Hepatocyte (in vitro differentiated cells): ENCODE measurements at regions not wholly inside any gene's neighbourhood (a gene's known extent, or its start where the extent isn't known, plus 50 kb on each side); places are given as distances from the start of the nearest gene placed in this dataset.

Experiments
- DNase-seq: peaks from one replicate; pipeline ENCODE4 v3.0.0-alpha.2; 2016; ENCODE audit warnings: low spot score
- H2AFZ ChIP-seq: fragments of 200-600 bp; sonication (generic); 2 replicates; pipeline ENCODE4 v1.6.0; 2016; ENCODE audit warnings: antibody characterized with exemption, mild to moderate bottlenecking
- H3K27ac ChIP-seq: fragments of 200-600 bp; sonication (generic); 2 replicates; pipeline ENCODE4 v1.5.1; 2016; ENCODE audit warnings: mild to moderate bottlenecking
- H3K27me3 ChIP-seq: fragments of 200-600 bp; sonication (generic); 2 replicates; pipeline ENCODE4 v1.6.1; 2016
- H3K36me3 ChIP-seq: fragments of 200-600 bp; sonication (generic); replicated peaks from 2 replicates; pipeline ENCODE4 v1.5.1; 2016; ENCODE audit warnings: low read depth; ENCODE audit not compliant: insufficient read depth
- H3K4me1 ChIP-seq: fragments of 200-600 bp; sonication (generic); 2 replicates; pipeline ENCODE4 v1.5.1; 2016; ENCODE audit warnings: mild to moderate bottlenecking, moderate library complexity; ENCODE audit not compliant: insufficient read depth
- H3K4me2 ChIP-seq: fragments of 200-600 bp; sonication (generic); 2 replicates; pipeline ENCODE4 v1.6.0; 2016
- H3K4me3 ChIP-seq: fragments of 200-600 bp; sonication (generic); 2 replicates; pipeline ENCODE4 v1.5.1; 2016; ENCODE audit warnings: mild to moderate bottlenecking
- H3K79me2 ChIP-seq: fragments of 200-600 bp; sonication (generic); 2 replicates; pipeline ENCODE4 v1.6.0; 2017; ENCODE audit warnings: mild to moderate bottlenecking
- H3K9me2 ChIP-seq: fragments of 200-600 bp; sonication (generic); replicated peaks from 2 replicates; pipeline ENCODE4 v1.6.0; 2017; ENCODE audit warnings: mild to moderate bottlenecking; ENCODE audit not compliant: insufficient read depth
- H3K9me3 ChIP-seq: fragments of 200-600 bp; sonication (generic); 2 replicates; pipeline ENCODE4 v1.5.1; 2016; ENCODE audit warnings: low read depth, mild to moderate bottlenecking
- H4K20me1 ChIP-seq: fragments of 200-600 bp; sonication (generic); 2 replicates; pipeline ENCODE4 v1.6.0; 2016; ENCODE audit warnings: mild to moderate bottlenecking; ENCODE audit not compliant: insufficient read depth, poor library complexity, severe bottlenecking
- CTCF ChIP-seq: fragments of 200-600 bp; sonication (generic); IDR thresholded peaks from 2 replicates; pipeline ENCODE4 v1.5.1; 2016; ENCODE audit warnings: antibody characterized with exemption, mild to moderate bottlenecking; ENCODE audit not compliant: poor library complexity
- EZH2 ChIP-seq: fragments of 200-600 bp; sonication (generic); IDR thresholded peaks from 2 replicates; pipeline ENCODE4 v1.6.1; 2016; ENCODE audit warnings: antibody characterized with exemption, mild to moderate bottlenecking, borderline replicate concordance
- EZH2phosphoT487 ChIP-seq: fragments of 200-600 bp; sonication (generic); IDR thresholded peaks from one replicate; pipeline ENCODE4 v1.6.1; 2018; ENCODE audit warnings: antibody characterized with exemption, mild to moderate bottlenecking, low read depth, moderate library complexity; ENCODE audit not compliant: unreplicated experiment, severe bottlenecking
- WGBS: methylation state at CpG from one replicate; pipeline ENCODE4 v1.1.6; 2016; ENCODE audit warnings: low lambda C conversion rate; ENCODE audit errors: missing lambda C conversion rate; 5-methylcytosine and 5-hydroxymethylcytosine counted together

- Histone ChIP-seq H3K36me3 (no peaks in the 10 kb centered on the region), H3K4me3 (no peak overlapping the region), H3K9me3 (no peaks in the 10 kb centered on the region), H3K9me2 (no peaks in the 10 kb centered on the region), H3K27me3 (no peaks in the 10 kb centered on the region), H3K4me1 (no peaks in the 10 kb centered on the region), H3K4me2 (no peak overlapping the region), H3K79me2 (no peaks in the 10 kb centered on the region), H2AFZ (no peak overlapping the region), H4K20me1 (no peaks in the 10 kb centered on the region), H3K27ac (no peak overlapping the region)
- DNase-seq: no peak
- TF ChIP-seq EZH2 (no peak), CTCF (no peak), EZH2phosphoT487 (no peak)
Observed at GRCh38 chr2:22719396-22719795, 665.6 kb upstream of the KLHL29 start.

GRCh38 chr2:22729466-22729865, 655.5 kb upstream of the KLHL29 start:
- no peak for DNase-seq
- Histone ChIP-seq H3K9me3 (no peaks in the 10 kb centered on the region), H3K79me2 (no peaks in the 10 kb centered on the region), H3K4me2 (no peak overlapping the region), H3K4me3 (no peak overlapping the region), H3K4me1 (no peaks in the 10 kb centered on the region), H3K27me3 (no peaks in the 10 kb centered on the region), H2AFZ (no peak overlapping the region), H3K27ac (no peak overlapping the region), H3K36me3 (no peaks in the 10 kb centered on the region), H4K20me1 (no peaks in the 10 kb centered on the region), H3K9me2 (no peaks in the 10 kb centered on the region)
- TF ChIP-seq EZH2phosphoT487 (no peak), EZH2 (no peak), CTCF (no peak)
- WGBS: 76% methylated on average over 5 of the region's 5 CpGs

GRCh38 chr2:22734373-22735045, 650.5 kb upstream of the KLHL29 start:
- no peaks in the 10 kb centered on the region for H4K20me1 ChIP-seq
- no peak overlapping the region for H3K4me3 ChIP-seq
- no peaks in the 10 kb centered on the region for H3K79me2 ChIP-seq
- no peak overlapping the region for H2AFZ ChIP-seq
- no peaks in the 10 kb centered on the region for H3K9me3 ChIP-seq
- TF ChIP-seq EZH2phosphoT487 (no peak), EZH2 (no peak), CTCF (no peak)
- 81% methylated on average over 1 of the region's 1 CpG for WGBS
- H3K27ac ChIP-seq: no peak overlapping the region
- no peaks in the 10 kb centered on the region for H3K9me2 ChIP-seq
- no peak for DNase-seq
- H3K36me3 ChIP-seq: no peaks in the 10 kb centered on the region
- no peak overlapping the region for H3K4me2 ChIP-seq
- H3K4me1 ChIP-seq: no peaks in the 10 kb centered on the region
- H3K27me3 ChIP-seq: no peaks in the 10 kb centered on the region
